Neural cell (in vitro differentiated cells): ENCODE measurements at regions not wholly inside any gene's neighbourhood (a gene's known extent, or its start where the extent isn't known, plus 50 kb on each side); places are given as distances from the start of the nearest gene placed in this dataset.

Experiments
- CTCF ChIP-seq: fragments of 450-650 bp; IDR thresholded peaks from 2 replicates; pipeline ENCODE4 v1.5.1; 2014; ENCODE audit warnings: antibody characterized with exemption, mild to moderate bottlenecking, moderate library complexity; ENCODE audit not compliant: poor library complexity, severe bottlenecking
- EP300 ChIP-seq: fragments of 450-650 bp; conservative IDR thresholded peaks from 2 replicates; pipeline ENCODE4 v1.6.1; 2014; ENCODE audit warnings: antibody characterized with exemption, mild to moderate bottlenecking, moderate library complexity; ENCODE audit not compliant: poor library complexity, severe bottlenecking
- EZH2 ChIP-seq: fragments of 200-600, 300-800 bp; shearing (Covaris generic), sonication (generic); IDR thresholded peaks from 2 replicates; pipeline ENCODE4 v1.6.1; 2014; ENCODE audit warnings: antibody characterized with exemption, low read length, borderline replicate concordance, mild to moderate bottlenecking; ENCODE audit not compliant: insufficient read depth, poor library complexity, severe bottlenecking
- MXI1 ChIP-seq: fragments of 450-650 bp; conservative IDR thresholded peaks from 2 replicates; pipeline ENCODE4 v1.6.1; 2014; ENCODE audit warnings: antibody characterized with exemption, mild to moderate bottlenecking; ENCODE audit not compliant: poor library complexity, severe bottlenecking
- POLR2AphosphoS5 ChIP-seq: IDR thresholded peaks from 2 replicates; pipeline ENCODE4 v1.6.1; 2012
- REST ChIP-seq: IDR thresholded peaks from 2 replicates; pipeline ENCODE4 v1.6.1; 2012; ENCODE audit warnings: borderline replicate concordance
- SMC3 ChIP-seq: fragments of 450-650 bp; conservative IDR thresholded peaks from 2 replicates; pipeline ENCODE4 v1.6.1; 2014; ENCODE audit warnings: antibody characterized with exemption, mild to moderate bottlenecking, moderate library complexity; ENCODE audit not compliant: poor library complexity
- TAF1 ChIP-seq: IDR thresholded peaks from 2 replicates; pipeline ENCODE4 v1.6.1; 2012; ENCODE audit warnings: low read depth

- TF ChIP-seq MXI1: no peak
- no peak for TF ChIP-seq CTCF
- TF ChIP-seq TAF1: no peak
- TF ChIP-seq REST: no peak
- TF ChIP-seq EZH2: no peak
- TF ChIP-seq POLR2AphosphoS5: no peak
- no peak for TF ChIP-seq EP300
- no peak for TF ChIP-seq SMC3
Observed at GRCh38 chrX:63934160-63934559, 149.1 kb upstream of the ARHGEF9 start.
